Right cardiac atrium (tissue), 5 donors: ENCODE measurements at regions not wholly inside any gene's neighbourhood (a gene's known extent, or its start where the extent isn't known, plus 50 kb on each side); places are given as distances from the start of the nearest gene placed in this dataset.

Experiments used
- ATAC-seq, 2 donors: fragments of 200-7000 bp; cut with Tn5 transposase; one replicate each; pipeline versions ENCODE4 v1.8.0 to v1.9.1; 2020; ENCODE audit warnings: moderate library complexity in 2 of 2, mild to moderate bottlenecking in 1 of 2
- DNase-seq, 3 donors: peaks; one replicate each; pipeline ENCODE4 v3.0.0-alpha.2; 2020
- H3K27ac ChIP-seq: one replicate; pipeline ENCODE4 v1.5.1; 2013; ENCODE audit warnings: mild to moderate bottlenecking, low read length, control low read depth, moderate library complexity
- H3K27me3 ChIP-seq: one replicate; pipeline ENCODE4 v1.6.1; 2013; ENCODE audit not compliant: control insufficient read depth, insufficient read depth
- H3K4me1 ChIP-seq: one replicate; pipeline ENCODE4 v1.6.1; 2013; ENCODE audit warnings: low read length; ENCODE audit not compliant: control insufficient read depth, insufficient read depth
- H3K4me3 ChIP-seq: one replicate; pipeline ENCODE4 v1.5.1; 2013; ENCODE audit warnings: low read length, control low read depth
- H3K9me3 ChIP-seq: one replicate; pipeline ENCODE4 v1.6.1; 2013; ENCODE audit warnings: low read length; ENCODE audit not compliant: control insufficient read depth
- WGBS: extraction: QIAGEN DNeasy Blood & Tissue Kit; methylation state at CpG from one replicate; pipeline ENCODE4 v1.1.7; 2013; 5-methylcytosine and 5-hydroxymethylcytosine counted together
- intact Hi-C, 4 donors: fragments of 100-400 bp; cut with DNase I; formaldehyde crosslinking; loops; one replicate each; pipeline versions ENCODE4 v1.11.0 to v1.14.0; 2022 to 2023
- donor health status: healthy with polysubstance abuse.
- donor health status: DM: no; HTN: yes; CAD: no.
- donor health status: DM: no; HTN: no; CAD: no.
- donor health status: DM: no; HTN: yes; CAD: no; lungs with severe emphysema.
- donor health status: DM: yes; HTN: yes; CAD: no.

- no peak overlapping the region for H3K27ac ChIP-seq
- ATAC-seq (no peak), DNase-seq (no peak)
- H3K4me3 ChIP-seq = no peak overlapping the region
- intact Hi-C loops = no loop called here
- H3K4me1 ChIP-seq = no peaks in the 10 kb centered on the region
- H3K27me3 ChIP-seq = no peaks in the 10 kb centered on the region
- 93% methylated on average over 8 of the region's 8 CpGs for WGBS
- H3K9me3 ChIP-seq = no peaks in the 10 kb centered on the region
Observed at GRCh38 chr6:11290027-11290426, 57.6 kb upstream of the NEDD9 start.

GRCh38 chr6:11288065-11288464, 55.6 kb upstream of the NEDD9 start:
- Histone ChIP-seq H3K27ac (no peak overlapping the region), H3K9me3 (no peaks in the 10 kb centered on the region), H3K27me3 (no peaks in the 10 kb centered on the region), H3K4me3 (no peak overlapping the region), H3K4me1 (no peaks in the 10 kb centered on the region)
- WGBS = 82% methylated on average over 7 of the region's 7 CpGs
- intact Hi-C loops = no loop called here
- no peak for DNase-seq
- ATAC-seq = peak; percentile 80 to 88

GRCh38 chr6:11284996-11285395, 52.5 kb upstream of the NEDD9 start:
- Histone ChIP-seq H3K27ac (no peak overlapping the region), H3K27me3 (no peaks in the 10 kb centered on the region), H3K4me3 (no peak overlapping the region), H3K9me3 (no peaks in the 10 kb centered on the region), H3K4me1 (no peaks in the 10 kb centered on the region)
- DNase-seq (no peak), ATAC-seq (no peak)
- WGBS = 90% methylated on average over 4 of the region's 4 CpGs
- intact Hi-C loops = no loop called here

GRCh38 chr6:11283629-11284028, 51.2 kb upstream of the NEDD9 start:
- Histone ChIP-seq H3K27me3 (no peaks in the 10 kb centered on the region), H3K4me1 (no peaks in the 10 kb centered on the region), H3K9me3 (no peaks in the 10 kb centered on the region), H3K4me3 (no peak overlapping the region), H3K27ac (no peak overlapping the region)
- ATAC-seq (no peak), DNase-seq (no peak)
- intact Hi-C loops = no loop called here
- WGBS = 93% methylated on average over 2 of the region's 2 CpGs

GRCh38 chr6:11282875-11283274, 50.4 kb upstream of the NEDD9 start:
- intact Hi-C loops = no loop called here
- ATAC-seq (no peak), DNase-seq (no peak)
- Histone ChIP-seq H3K27ac (no peak overlapping the region), H3K27me3 (no peaks in the 10 kb centered on the region), H3K4me3 (no peak overlapping the region), H3K9me3 (no peaks in the 10 kb centered on the region), H3K4me1 (peaks cover 3% of the 10 kb centered on the region)
- WGBS = 96% methylated on average over 5 of the region's 5 CpGs
